Skeletal muscle tissue (tissue), 3 donors: ENCODE measurements at regions not wholly inside any gene's neighbourhood (a gene's known extent, or its start where the extent isn't known, plus 50 kb on each side); places are given as distances from the start of the nearest gene placed in this dataset.
"Not testable (repeated sequence)": the region's sequence is repeated elsewhere in the genome, so short reads cannot be mapped to it uniquely, and the experiment has no call there.

Source experiments
- H3K27ac ChIP-seq: one replicate; pipeline ENCODE4 v1.7.0; 2013; ENCODE audit warnings: mild to moderate bottlenecking, low read depth, low read length, inconsistent platforms
- H3K27me3 ChIP-seq, 3 donors: one replicate each; pipeline ENCODE4 v1.7.0; 2013; ENCODE audit warnings: low read length in 3 of 3; ENCODE audit not compliant: control insufficient read depth in 3 of 3, insufficient read depth in 3 of 3
- H3K36me3 ChIP-seq, 3 donors: one replicate each; pipeline ENCODE4 v1.7.0; 2013; ENCODE audit warnings: low read length in 3 of 3; ENCODE audit not compliant: control insufficient read depth in 3 of 3, insufficient read depth in 3 of 3
- H3K4me1 ChIP-seq, 3 donors: one replicate each; pipeline ENCODE4 v1.7.0; 2013; ENCODE audit warnings: low read length in 3 of 3, mild to moderate bottlenecking in 3 of 3; ENCODE audit not compliant: control insufficient read depth in 3 of 3, insufficient read depth in 3 of 3
- H3K4me3 ChIP-seq, 3 donors: one replicate each; pipeline ENCODE4 v1.7.0; 2013; ENCODE audit warnings: low read length in 3 of 3
- H3K9ac ChIP-seq, 3 donors: one replicate each; pipeline ENCODE4 v1.7.0; 2013; ENCODE audit warnings: low read length in 3 of 3, mild to moderate bottlenecking in 3 of 3, moderate library complexity in 2 of 3, low read depth in 1 of 3
- H3K9me3 ChIP-seq, 3 donors: one replicate each; pipeline ENCODE4 v1.7.0; 2013; ENCODE audit warnings: low read length in 3 of 3; ENCODE audit not compliant: control insufficient read depth in 3 of 3
- donor health status: Osteomylitis.

DNA sequence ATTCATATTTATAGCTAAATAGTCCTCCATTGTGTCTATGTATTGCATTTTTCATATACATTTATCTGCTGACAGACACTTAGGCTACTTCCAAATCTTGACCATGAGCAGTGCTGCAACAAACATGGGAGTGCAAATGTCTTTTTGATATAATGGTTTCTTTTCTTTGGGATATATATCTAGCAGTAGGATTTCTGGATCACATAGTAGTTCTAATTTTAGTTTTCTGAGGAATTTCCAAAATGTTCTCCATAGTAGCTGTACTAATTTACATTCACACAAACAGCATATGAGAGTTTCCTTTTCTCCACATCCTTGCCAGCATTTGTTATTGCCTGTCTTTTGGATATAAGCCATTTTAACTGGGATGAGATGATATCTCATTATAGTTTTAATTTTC is 1521.3 kb downstream of the REEP3 start:
- H3K27ac ChIP-seq, result no peak overlapping the region
- no peaks in the 10 kb centered on the region for H3K9me3 ChIP-seq
- H3K4me3 ChIP-seq, result no peak overlapping the region
- no peaks in the 10 kb centered on the region for H3K27me3 ChIP-seq
- H3K36me3 ChIP-seq, result no peaks in the 10 kb centered on the region
- H3K4me1 ChIP-seq, result no peaks in the 10 kb centered on the region
- H3K9ac ChIP-seq, result no peak overlapping the region

DNA sequence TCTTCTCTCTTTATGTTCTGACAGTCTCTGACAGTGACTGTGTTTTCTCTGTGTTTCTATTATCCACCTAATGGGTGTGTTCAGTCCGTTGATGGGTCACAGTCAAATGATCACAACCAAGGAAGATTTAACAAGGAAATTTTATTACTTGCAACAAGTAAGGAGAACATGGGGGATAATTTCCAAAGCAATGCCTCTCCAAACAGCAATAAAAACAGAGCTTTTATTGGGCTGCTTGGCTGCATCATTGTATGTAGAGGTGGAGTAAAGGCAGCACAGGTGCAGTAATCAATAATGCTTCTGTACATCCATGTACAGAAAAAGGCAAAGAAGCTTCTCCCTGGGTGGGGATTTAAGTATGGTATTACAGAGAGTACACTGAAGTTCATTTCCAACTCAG is 1525.6 kb downstream of the REEP3 start:
- Histone ChIP-seq H3K36me3 (no peaks in the 10 kb centered on the region), H3K4me3 (no peak overlapping the region), H3K27me3 (no peaks in the 10 kb centered on the region), H3K9me3 (no peaks in the 10 kb centered on the region), H3K4me1 (no peaks in the 10 kb centered on the region), H3K27ac (no peak overlapping the region), H3K9ac (no peak overlapping the region)

DNA sequence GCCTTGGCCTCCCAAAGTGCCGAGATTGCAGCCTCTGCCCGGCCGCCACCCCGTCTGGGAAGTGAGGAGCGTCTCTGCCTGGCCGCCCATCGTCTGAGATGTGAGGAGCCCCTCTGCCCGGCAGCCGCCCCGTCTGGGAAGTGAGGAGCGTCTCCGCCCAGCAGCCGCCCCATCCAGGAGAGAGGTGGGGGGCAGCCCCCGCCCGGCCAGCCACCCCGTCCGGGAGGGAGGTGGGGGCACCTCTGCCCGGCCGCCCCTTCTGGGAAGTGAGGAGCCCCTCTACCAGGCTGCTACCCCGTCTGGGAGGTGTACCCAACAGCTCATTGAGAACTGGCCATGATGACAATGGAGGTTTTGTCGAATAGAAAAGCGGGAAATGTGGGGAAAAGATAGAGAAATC is 1530.9 kb downstream of the REEP3 start:
- H3K27ac ChIP-seq, H3K9me3 ChIP-seq, H3K4me1 ChIP-seq, H3K36me3 ChIP-seq, H3K4me3 ChIP-seq, H3K27me3 ChIP-seq, H3K9ac ChIP-seq: not testable (repeated sequence)

DNA sequence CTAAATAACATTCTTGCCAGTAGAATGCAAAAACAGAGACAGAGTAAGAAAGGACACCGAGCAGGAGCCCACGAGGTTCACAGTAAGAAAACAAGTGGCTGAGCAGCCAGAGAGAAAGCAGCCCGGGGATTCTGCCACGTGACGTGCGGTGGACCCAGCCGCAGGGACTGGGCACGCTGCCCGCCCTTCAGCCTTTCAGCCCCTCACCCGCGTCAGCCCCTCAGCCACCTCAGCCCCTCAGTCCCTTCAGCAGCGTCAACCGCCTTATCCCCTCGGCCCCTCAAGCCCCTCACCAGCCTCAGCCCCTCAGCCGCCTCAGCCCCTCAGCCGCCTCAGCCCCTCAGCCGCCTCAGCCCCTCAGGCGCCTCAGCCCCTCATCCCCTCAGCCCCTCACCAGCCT is 1532.2 kb downstream of the REEP3 start:
- not testable (repeated sequence) for H3K36me3 ChIP-seq, H3K9me3 ChIP-seq, H3K27ac ChIP-seq, H3K4me1 ChIP-seq, H3K27me3 ChIP-seq, H3K9ac ChIP-seq, H3K4me3 ChIP-seq

DNA sequence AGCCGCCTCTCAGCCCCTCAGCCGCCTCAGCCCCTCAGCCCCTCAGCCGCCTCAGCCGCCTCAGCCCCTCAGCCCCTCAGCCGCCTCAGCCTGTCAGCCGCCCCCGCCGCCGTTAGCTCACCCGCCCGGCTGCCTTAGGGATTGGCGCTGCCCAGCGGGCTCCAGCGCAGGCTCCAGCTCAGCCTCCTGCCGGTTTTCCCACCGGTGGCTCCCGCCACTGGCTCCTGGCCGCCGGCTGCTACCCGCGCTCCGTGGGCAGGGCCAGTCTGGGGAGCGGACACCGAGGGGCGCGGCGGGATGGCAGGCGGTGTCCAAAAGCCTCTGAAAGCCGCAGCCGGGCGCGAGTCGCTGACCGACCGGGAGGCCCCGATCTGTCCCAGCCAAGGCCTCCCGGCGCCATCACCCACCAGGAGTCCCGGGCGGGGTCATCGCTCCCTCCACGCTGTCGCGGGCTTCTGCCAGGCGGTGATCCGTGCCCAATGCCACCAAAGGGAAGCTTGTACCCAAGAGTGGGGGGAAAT is 1532.7 kb downstream of the REEP3 start:
- not testable (repeated sequence) for H3K36me3 ChIP-seq, H3K4me1 ChIP-seq, H3K4me3 ChIP-seq, H3K9ac ChIP-seq, H3K9me3 ChIP-seq, H3K27me3 ChIP-seq, H3K27ac ChIP-seq

DNA sequence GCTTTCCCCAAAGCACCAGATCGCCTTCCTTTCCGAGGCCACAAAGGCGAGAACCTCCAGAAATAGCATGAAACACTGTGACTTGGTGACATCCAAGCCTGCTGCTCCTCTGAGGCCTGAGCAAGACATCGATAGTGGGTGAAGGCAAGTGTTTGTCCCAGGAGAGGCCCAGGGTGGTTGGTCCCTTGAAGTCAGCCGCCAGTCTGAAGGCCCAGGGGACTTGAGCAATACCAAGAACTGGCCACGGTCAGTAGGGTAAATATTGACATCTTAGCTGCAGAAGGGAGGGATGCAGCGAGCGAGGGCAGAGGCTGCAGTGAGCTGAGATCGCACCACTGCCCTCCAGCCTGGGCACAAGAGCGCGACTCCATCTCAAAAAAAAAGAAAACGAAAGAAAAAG is 1533.5 kb downstream of the REEP3 start:
- H3K27ac ChIP-seq, H3K36me3 ChIP-seq, H3K4me3 ChIP-seq, H3K27me3 ChIP-seq, H3K9ac ChIP-seq, H3K4me1 ChIP-seq, H3K9me3 ChIP-seq: not testable (repeated sequence)

DNA sequence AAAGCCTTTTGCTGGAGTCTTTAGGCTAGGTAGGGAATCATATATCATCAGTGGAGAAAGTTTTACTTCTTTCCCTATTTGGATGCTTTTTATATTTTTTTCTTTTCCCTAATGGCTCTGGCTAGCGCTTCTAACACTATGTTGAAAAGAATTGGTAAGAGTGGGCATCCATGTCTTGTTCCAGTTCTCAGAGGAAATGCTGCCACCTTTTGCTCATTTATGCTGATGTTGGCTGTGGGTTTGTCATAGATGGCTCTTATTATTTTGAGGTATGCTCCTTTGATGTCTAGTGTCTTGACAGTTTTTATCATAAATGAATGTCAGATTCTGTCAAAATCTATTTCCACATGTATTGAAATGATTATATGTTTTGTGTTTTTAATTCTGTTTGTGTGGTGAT is 1544.1 kb downstream of the REEP3 start:
- Histone ChIP-seq H3K4me3 (no peak overlapping the region), H3K27me3 (no peaks in the 10 kb centered on the region), H3K4me1 (no peaks in the 10 kb centered on the region), H3K9me3 (no peaks in the 10 kb centered on the region), H3K36me3 (no peaks in the 10 kb centered on the region), H3K27ac (no peak overlapping the region), H3K9ac (no peak overlapping the region)

DNA sequence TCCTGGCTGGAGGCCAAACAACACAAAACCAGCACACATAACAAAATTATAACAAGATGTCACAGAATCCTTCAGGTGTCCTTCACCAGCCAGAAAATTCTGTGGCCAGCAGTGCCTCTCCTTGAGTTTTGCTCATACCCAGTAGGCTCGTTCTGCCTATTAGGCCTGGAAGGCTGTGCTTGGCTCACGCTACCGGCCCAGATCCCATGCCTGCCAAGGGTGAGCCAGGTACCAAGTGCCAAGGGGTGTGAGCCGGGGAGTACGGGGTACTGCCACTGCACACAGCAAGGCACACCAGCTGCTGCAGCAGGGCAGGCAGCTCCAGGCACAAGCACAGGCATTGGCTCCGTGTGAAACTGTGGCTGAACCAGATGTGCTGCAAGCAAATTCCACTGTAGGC is 1562.0 kb downstream of the REEP3 start:
- no peak overlapping the region for H3K27ac ChIP-seq
- no peak overlapping the region for H3K4me3 ChIP-seq
- H3K36me3 ChIP-seq, result no peaks in the 10 kb centered on the region
- H3K9ac ChIP-seq, result no peak overlapping the region
- H3K9me3 ChIP-seq, result peaks cover 0 to 3% (median 0%) of the 10 kb centered on the region in 3 donors
- H3K27me3 ChIP-seq, result no peaks in the 10 kb centered on the region
- H3K4me1 ChIP-seq, result no peaks in the 10 kb centered on the region

DNA sequence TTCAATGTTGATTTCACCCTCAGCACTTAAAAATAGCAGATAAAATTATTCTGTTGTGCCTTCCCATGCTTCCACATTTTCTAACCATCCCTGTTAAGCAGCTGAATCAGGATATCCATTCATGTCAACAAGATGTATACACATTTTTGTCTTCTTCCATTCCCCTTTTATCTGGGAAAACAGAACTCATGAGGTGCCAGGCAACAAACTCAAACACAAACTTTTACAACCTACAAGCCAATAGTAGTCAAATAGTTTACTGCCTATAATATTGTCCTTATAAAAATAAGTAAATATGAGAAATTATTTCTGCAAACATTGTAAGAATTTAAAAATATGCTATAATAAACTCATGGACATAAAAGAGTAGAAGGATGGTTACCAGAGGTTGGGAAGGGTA is 1569.8 kb downstream of the REEP3 start:
- Histone ChIP-seq H3K4me1 (no peaks in the 10 kb centered on the region), H3K9ac (no peak overlapping the region), H3K9me3 (no peaks in the 10 kb centered on the region), H3K4me3 (no peak overlapping the region), H3K27ac (no peak overlapping the region), H3K36me3 (no peaks in the 10 kb centered on the region), H3K27me3 (no peaks in the 10 kb centered on the region)

DNA sequence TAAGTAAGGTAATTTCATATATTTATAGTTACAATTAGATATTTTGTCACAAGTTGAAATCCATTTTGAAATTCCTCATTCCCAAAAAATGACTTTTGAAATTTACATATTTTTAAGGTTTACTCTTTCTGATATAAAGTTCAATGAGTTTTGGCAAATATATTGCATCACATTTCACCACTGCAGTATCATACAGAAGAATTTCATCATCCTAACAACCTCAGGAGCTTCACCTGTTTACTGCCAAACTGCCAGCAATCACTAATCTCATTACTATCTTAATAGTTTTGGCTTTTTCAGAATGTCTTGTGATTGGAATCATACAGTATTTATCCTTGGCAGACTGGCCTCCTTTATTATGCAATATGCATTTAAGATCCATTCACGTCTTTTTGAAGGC is 1578.9 kb downstream of the REEP3 start:
- Histone ChIP-seq H3K27ac (no peak overlapping the region), H3K9me3 (no peaks in the 10 kb centered on the region), H3K36me3 (no peaks in the 10 kb centered on the region), H3K4me1 (no peaks in the 10 kb centered on the region), H3K9ac (no peak overlapping the region), H3K4me3 (no peak overlapping the region), H3K27me3 (no peaks in the 10 kb centered on the region)

DNA sequence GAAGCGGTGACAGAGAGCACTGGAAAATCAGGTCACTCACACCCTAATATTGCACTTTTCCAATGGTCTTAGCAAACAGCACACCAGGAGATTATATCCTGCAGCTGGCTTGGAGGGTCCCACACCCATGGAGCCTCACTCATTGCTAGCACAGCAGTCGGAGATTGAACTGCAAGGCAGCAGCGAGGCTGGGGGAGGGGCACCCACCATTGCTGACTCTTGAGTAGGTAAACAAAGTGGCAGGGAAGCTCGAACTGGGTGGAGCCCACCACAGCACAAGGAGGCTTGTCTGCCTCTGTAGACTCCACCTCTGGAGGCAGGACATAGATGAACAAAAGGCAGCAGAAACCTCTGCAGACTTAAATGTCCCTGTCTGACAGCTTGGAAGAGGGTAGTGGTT is 1579.7 kb downstream of the REEP3 start:
- H3K27me3 ChIP-seq, H3K36me3 ChIP-seq, H3K9ac ChIP-seq, H3K27ac ChIP-seq, H3K4me3 ChIP-seq, H3K4me1 ChIP-seq, H3K9me3 ChIP-seq: not testable (repeated sequence)
